ENCODE measurements at regions not wholly inside any gene's neighbourhood (a gene's known extent, or its start where the extent isn't known, plus 50 kb on each side); places are given as distances from the start of the nearest gene placed in this dataset.
"Not testable (repeated sequence)": the region's sequence is repeated elsewhere in the genome, so short reads cannot be mapped to it uniquely, and the experiment has no call there.

- H3K9me3 Mint-ChIP-seq = peaks cover 13% of the 10 kb centered on the region
- H3K4me3 Mint-ChIP-seq = no peak overlapping the region
- no peaks in the 10 kb centered on the region for H3K4me1 Mint-ChIP-seq (ENCODE audit: low read depth)
- no peak for DNase-seq
- TF ChIP-seq CTCF (IDR thresholded peaks at IDR 0.05) = no peak
- ChIA-PET POLR2A (no interaction called here), CTCF (no interaction called here)
- ATAC-seq = no peak
- intact Hi-C loops (cut with micrococcal nuclease) = no loop called here
- H3K36me3 Mint-ChIP-seq (ENCODE audit: low read depth) = no peaks in the 10 kb centered on the region
- H3K27me3 Mint-ChIP-seq = no peaks in the 10 kb centered on the region
- no peak overlapping the region for H3K27ac Mint-ChIP-seq
Observed at GRCh38 chr9:11686733-11687132, 1006.5 kb upstream of the TYRP1 start.

GRCh38 chr9:11697126-11697525, 996.1 kb upstream of the TYRP1 start:
- no peak for TF ChIP-seq CTCF (IDR thresholded peaks at IDR 0.05)

GRCh38 chr9:11701706-11702105, 991.5 kb upstream of the TYRP1 start:
- Mint-ChIP-seq H3K4me3 (no peak overlapping the region), H3K36me3 (ENCODE audit: low read depth) (no peaks in the 10 kb centered on the region), H3K9me3 (peaks cover 15% of the 10 kb centered on the region), H3K4me1 (ENCODE audit: low read depth) (no peaks in the 10 kb centered on the region), H3K27ac (no peak overlapping the region), H3K27me3 (no peaks in the 10 kb centered on the region)
- ATAC-seq = no peak
- ChIA-PET POLR2A (no interaction called here), CTCF (no interaction called here)
- no peak for DNase-seq
- intact Hi-C loops (cut with micrococcal nuclease) = no loop called here
- TF ChIP-seq CTCF (IDR thresholded peaks at IDR 0.05) = no peak

More at GRCh38 chr9:11697126-11697525, 996.1 kb upstream of the TYRP1 start:
- Mint-ChIP-seq H3K4me3 (no peak overlapping the region), H3K27ac (no peak overlapping the region), H3K27me3 (no peaks in the 10 kb centered on the region), H3K9me3 (peaks cover 9% of the 10 kb centered on the region), H3K36me3 (ENCODE audit: low read depth) (no peaks in the 10 kb centered on the region), H3K4me1 (ENCODE audit: low read depth) (no peaks in the 10 kb centered on the region)
- no peak for DNase-seq
- POLR2A ChIA-PET = no interaction called here
- CTCF ChIA-PET = no interaction called here
- intact Hi-C loops (cut with micrococcal nuclease) = no loop called here
- no peak for ATAC-seq

- Mint-ChIP-seq H3K9me3 (peaks cover 13% of the 10 kb centered on the region), H3K4me3 (no peak overlapping the region), H3K27me3 (no peaks in the 10 kb centered on the region), H3K27ac (no peak overlapping the region), H3K36me3 (ENCODE audit: low read depth) (no peaks in the 10 kb centered on the region), H3K4me1 (ENCODE audit: low read depth) (no peaks in the 10 kb centered on the region)
- CTCF ChIA-PET = no interaction called here
- TF ChIP-seq CTCF (IDR thresholded peaks at IDR 0.05) = no peak
- ATAC-seq (no peak), DNase-seq (no peak)
- POLR2A ChIA-PET = no interaction called here
- intact Hi-C loops (cut with micrococcal nuclease) = no loop called here
Observed at GRCh38 chr9:11702548-11702947, 990.6 kb upstream of the TYRP1 start.

- H3K27ac Mint-ChIP-seq; POLR2A ChIA-PET; intact Hi-C loops (cut with micrococcal nuclease); H3K4me3 Mint-ChIP-seq; H3K27me3 Mint-ChIP-seq; H3K4me1 Mint-ChIP-seq (ENCODE audit: low read depth); DNase-seq; ATAC-seq; CTCF ChIA-PET; H3K36me3 Mint-ChIP-seq (ENCODE audit: low read depth): not testable (repeated sequence)
- peaks cover 13% of the 10 kb centered on the region for H3K9me3 Mint-ChIP-seq
Observed at GRCh38 chr9:11704198-11704597, 989.0 kb upstream of the TYRP1 start.

- Mint-ChIP-seq H3K27ac (no peak overlapping the region), H3K9me3 (peaks cover 10% of the 10 kb centered on the region), H3K4me3 (no peak overlapping the region), H3K27me3 (no peaks in the 10 kb centered on the region), H3K36me3 (ENCODE audit: low read depth) (no peaks in the 10 kb centered on the region), H3K4me1 (ENCODE audit: low read depth) (no peaks in the 10 kb centered on the region)
- intact Hi-C loops (cut with micrococcal nuclease) = no loop called here
- ChIA-PET POLR2A (no interaction called here), CTCF (no interaction called here)
- no peak for TF ChIP-seq CTCF (IDR thresholded peaks at IDR 0.05)
- DNase-seq = no peak
- ATAC-seq = no peak
Observed at GRCh38 chr9:11708899-11709298, 984.3 kb upstream of the TYRP1 start.

Measured in activated CD8-positive, alpha-beta T cell treated with anti-CD3 and anti-CD28 coated beads for 36 hours (primary cell).